ENCODE measurements at regions not wholly inside any gene's neighbourhood (a gene's known extent, or its start where the extent isn't known, plus 50 kb on each side); places are given as distances from the start of the nearest gene placed in this dataset.

DNA sequence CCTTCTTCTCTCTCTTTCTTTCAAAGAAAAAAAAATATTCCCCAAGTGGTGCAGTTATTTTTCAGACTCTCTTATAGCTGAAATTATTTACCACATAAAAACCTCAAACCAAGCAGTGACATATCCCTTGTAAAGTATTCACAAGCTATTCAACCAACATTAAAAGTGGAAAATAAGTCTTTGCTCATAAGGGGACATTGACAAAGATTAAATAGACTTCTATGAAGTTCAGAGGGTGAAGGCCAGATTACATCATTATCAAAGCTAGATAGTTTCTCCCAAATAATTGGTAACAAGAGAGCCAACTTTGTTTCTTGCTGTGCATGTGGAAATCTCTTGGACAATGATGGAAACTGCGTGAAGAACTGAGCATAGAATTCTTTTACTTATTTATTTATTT, 379.8 kb upstream of the RSPO3 start (continued):
- no peak for TF ChIP-seq RELA (CRISPR knock-in tag; IDR thresholded peaks at IDR 0.05; ENCODE audit: borderline replicate concordance)
- TF ChIP-seq ZNF219 (CRISPR knock-in tag; IDR thresholded peaks at IDR 0.05; ENCODE audit: borderline replicate concordance): no peak

DNA sequence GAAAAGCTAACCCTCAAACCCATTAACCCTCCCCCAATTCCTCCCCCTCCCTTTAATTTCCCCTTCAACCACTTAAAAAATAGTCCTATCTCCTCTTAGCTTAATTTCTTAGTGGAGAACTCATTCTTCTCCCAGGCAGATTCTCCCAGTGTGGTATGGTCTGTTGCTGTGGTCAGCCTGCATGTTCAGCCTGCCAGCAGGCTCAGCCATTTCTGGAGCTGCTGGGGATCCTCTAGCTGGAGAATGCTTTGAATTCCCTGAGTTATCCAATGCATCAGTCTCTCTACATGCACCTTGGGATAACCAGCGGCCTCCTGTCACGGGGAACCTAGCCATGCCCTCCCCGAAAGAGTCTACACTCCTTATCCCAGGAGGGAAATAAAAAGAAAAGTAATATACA, 375.4 kb upstream of the RSPO3 start:
- H3K27me3 Mint-ChIP-seq (ENCODE audit: low read depth): no peaks in the 10 kb centered on the region
- TF ChIP-seq, protein P1, sequence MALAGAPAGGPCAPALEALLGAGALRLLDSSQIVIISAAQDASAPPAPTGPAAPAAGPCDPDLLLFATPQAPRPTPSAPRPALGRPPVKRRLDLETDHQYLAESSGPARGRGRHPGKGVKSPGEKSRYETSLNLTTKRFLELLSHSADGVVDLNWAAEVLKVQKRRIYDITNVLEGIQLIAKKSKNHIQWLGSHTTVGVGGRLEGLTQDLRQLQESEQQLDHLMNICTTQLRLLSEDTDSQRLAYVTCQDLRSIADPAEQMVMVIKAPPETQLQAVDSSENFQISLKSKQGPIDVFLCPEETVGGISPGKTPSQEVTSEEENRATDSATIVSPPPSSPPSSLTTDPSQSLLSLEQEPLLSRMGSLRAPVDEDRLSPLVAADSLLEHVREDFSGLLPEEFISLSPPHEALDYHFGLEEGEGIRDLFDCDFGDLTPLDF (CRISPR knock-in tag; IDR thresholded peaks at IDR 0.05): no peak
- TF ChIP-seq ZBTB21 (CRISPR knock-in tag; IDR thresholded peaks at IDR 0.05; ENCODE audit: borderline replicate concordance) (no peak), PREB (CRISPR knock-in tag; IDR thresholded peaks at IDR 0.05; ENCODE audit: borderline replicate concordance) (no peak), SMAD4 (CRISPR knock-in tag; IDR thresholded peaks at IDR 0.05) (no peak), ETV6 (CRISPR knock-in tag; IDR thresholded peaks at IDR 0.05) (no peak), JUN (CRISPR knock-in tag; IDR thresholded peaks at IDR 0.05) (no peak), JAZF1 (CRISPR knock-in tag; IDR thresholded peaks at IDR 0.05) (no peak), NFYB (CRISPR knock-in tag; conservative IDR thresholded peaks at IDR 0.05; ENCODE audit: low read depth) (no peak), ZNF317 (CRISPR knock-in tag; IDR thresholded peaks at IDR 0.05; ENCODE audit: borderline replicate concordance, low read depth) (no peak), RELA (CRISPR knock-in tag; IDR thresholded peaks at IDR 0.05; ENCODE audit: borderline replicate concordance) (no peak), NFATC4 (CRISPR knock-in tag; IDR thresholded peaks at IDR 0.05) (no peak), ZNF423 (CRISPR knock-in tag; IDR thresholded peaks at IDR 0.05) (no peak), CREM (CRISPR knock-in tag; IDR thresholded peaks at IDR 0.05) (no peak)
- TF ChIP-seq, protein P2, sequence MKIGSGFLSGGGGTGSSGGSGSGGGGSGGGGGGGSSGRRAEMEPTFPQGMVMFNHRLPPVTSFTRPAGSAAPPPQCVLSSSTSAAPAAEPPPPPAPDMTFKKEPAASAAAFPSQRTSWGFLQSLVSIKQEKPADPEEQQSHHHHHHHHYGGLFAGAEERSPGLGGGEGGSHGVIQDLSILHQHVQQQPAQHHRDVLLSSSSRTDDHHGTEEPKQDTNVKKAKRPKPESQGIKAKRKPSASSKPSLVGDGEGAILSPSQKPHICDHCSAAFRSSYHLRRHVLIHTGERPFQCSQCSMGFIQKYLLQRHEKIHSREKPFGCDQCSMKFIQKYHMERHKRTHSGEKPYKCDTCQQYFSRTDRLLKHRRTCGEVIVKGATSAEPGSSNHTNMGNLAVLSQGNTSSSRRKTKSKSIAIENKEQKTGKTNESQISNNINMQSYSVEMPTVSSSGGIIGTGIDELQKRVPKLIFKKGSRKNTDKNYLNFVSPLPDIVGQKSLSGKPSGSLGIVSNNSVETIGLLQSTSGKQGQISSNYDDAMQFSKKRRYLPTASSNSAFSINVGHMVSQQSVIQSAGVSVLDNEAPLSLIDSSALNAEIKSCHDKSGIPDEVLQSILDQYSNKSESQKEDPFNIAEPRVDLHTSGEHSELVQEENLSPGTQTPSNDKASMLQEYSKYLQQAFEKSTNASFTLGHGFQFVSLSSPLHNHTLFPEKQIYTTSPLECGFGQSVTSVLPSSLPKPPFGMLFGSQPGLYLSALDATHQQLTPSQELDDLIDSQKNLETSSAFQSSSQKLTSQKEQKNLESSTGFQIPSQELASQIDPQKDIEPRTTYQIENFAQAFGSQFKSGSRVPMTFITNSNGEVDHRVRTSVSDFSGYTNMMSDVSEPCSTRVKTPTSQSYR (CRISPR knock-in tag; IDR thresholded peaks at IDR 0.05): no peak
- TF ChIP-seq, protein P3, sequence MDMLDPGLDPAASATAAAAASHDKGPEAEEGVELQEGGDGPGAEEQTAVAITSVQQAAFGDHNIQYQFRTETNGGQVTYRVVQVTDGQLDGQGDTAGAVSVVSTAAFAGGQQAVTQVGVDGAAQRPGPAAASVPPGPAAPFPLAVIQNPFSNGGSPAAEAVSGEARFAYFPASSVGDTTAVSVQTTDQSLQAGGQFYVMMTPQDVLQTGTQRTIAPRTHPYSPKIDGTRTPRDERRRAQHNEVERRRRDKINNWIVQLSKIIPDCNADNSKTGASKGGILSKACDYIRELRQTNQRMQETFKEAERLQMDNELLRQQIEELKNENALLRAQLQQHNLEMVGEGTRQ (CRISPR knock-in tag; IDR thresholded peaks at IDR 0.05): no peak
- no peaks in the 10 kb centered on the region for H3K4me1 Mint-ChIP-seq
- H3K36me3 Mint-ChIP-seq: peaks cover 9% of the 10 kb centered on the region
- ChIA-PET CTCF (no interaction called here), POLR2A (interaction anchor here (0.6 to 0.7 kb wide), 2 partner anchors 42 to 63 kb away, joined by 3 to 13 read pairs; no protein-coding TSS in a partner anchor)
- H3K9me3 Mint-ChIP-seq: peaks cover 22% of the 10 kb centered on the region
- H3K4me3 Mint-ChIP-seq: no peak overlapping the region
- DNase-seq (ENCODE audit: low spot score) (no peak), ATAC-seq (no peak)
- peak overlapping the region; percentile 55; the same call in 1 of the 2 replicates for H3K27ac Mint-ChIP-seq

DNA sequence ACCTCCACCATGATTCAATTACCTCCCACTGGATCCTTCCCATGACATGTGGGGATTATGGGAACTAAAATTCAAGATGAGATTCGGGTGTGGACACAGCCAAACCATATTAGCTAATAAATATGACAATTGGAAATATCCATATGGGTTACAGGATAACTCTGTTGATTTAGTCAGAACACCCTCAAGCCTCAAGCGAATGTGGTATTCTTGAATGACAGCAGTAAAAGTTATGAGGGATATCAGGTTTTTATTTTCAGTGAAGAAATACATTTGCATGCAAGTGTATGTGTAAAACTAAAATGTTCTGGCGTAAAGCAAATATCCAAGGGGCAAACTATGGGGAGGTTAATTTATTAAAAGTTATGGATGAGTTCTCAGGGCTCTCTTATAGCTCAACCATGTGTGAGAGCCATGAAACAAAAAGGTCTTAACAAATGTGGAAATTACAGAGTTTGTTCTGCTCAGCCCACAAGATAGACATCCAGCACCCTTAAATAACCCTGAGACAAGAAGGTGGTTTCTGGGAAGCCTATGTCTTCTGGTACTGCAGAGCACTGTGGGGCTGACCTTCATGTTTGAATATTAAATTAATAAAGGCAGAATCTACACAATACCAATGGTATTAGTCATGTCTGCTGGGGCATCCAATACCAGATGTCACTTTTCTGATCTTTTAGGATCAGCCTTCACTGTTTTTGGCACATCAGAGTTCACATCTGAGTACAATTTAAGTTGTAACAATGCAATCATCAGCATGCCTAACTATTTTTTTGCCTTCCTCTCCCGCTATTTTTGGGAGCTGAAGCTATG, 370.5 kb upstream of the RSPO3 start:
- DNase-seq (ENCODE audit: low spot score) (no peak), ATAC-seq (no peak)
- no peaks in the 10 kb centered on the region for H3K27me3 Mint-ChIP-seq (ENCODE audit: low read depth)
- H3K27ac Mint-ChIP-seq: no peak overlapping the region
- ChIA-PET CTCF (no interaction called here), POLR2A (no interaction called here)
- H3K36me3 Mint-ChIP-seq: peaks cover 9% of the 10 kb centered on the region
- no peak overlapping the region for H3K4me3 Mint-ChIP-seq
- H3K4me1 Mint-ChIP-seq: no peaks in the 10 kb centered on the region
- peaks cover 30% of the 10 kb centered on the region for H3K9me3 Mint-ChIP-seq
- TF ChIP-seq PRRX2 (CRISPR knock-in tag; IDR thresholded peaks at IDR 0.05) (no peak), ZNF232 (CRISPR knock-in tag; IDR thresholded peaks at IDR 0.05) (no peak), SMAD4 (CRISPR knock-in tag; IDR thresholded peaks at IDR 0.05) (no peak)
- TF ChIP-seq, protein P4, sequence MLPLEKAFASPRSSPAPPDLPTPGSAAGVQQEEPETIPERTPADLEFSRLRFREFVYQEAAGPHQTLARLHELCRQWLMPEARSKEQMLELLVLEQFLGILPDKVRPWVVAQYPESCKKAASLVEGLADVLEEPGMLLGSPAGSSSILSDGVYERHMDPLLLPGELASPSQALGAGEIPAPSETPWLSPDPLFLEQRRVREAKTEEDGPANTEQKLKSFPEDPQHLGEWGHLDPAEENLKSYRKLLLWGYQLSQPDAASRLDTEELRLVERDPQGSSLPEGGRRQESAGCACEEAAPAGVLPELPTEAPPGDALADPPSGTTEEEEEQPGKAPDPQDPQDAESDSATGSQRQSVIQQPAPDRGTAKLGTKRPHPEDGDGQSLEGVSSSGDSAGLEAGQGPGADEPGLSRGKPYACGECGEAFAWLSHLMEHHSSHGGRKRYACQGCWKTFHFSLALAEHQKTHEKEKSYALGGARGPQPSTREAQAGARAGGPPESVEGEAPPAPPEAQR (CRISPR knock-in tag; IDR thresholded peaks at IDR 0.05): no peak
- TF ChIP-seq, protein P1 (CRISPR knock-in tag; IDR thresholded peaks at IDR 0.05): no peak

Measured in WTC11 (cell line).